ENCODE measurements at regions not wholly inside any gene's neighbourhood (a gene's known extent, or its start where the extent isn't known, plus 50 kb on each side); places are given as distances from the start of the nearest gene placed in this dataset.
A peak's percentile ranks its signal among the peaks of the same experiment; 100 is the strongest.

DNA sequence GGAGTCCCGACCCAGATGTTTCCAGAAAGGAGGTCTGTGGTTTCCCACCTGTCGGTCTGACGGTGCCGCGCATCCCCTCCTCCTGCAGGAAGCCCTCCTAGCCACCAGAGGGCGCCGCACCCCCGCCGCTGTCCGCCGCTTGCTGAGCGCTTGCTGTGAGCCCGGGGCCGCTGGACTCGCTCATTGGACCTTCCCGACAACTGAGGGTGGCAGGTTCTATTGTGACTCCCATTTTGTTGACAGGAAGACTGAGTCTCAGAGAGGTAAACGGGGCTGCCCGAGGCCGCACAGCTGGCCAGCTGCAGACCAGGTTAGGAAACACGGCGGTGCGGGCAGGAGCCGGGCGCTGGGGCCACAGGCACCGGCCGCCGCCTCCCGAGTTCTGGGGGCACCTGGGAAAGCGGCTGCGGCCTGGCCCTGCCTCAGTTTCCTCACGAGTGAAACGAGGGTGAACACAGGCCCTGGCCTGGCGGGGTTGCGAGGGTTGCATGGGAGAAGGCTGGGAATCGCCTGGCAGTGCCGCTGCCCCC lies 191.1 kb upstream of the CIBAR2 start:
- ATAC-seq (peak; percentile 62), DNase-seq (peak in 1 of 2 donors; percentile 66)
- intact Hi-C loops (cut with DNase I, micrococcal nuclease): no loop called here

DNA sequence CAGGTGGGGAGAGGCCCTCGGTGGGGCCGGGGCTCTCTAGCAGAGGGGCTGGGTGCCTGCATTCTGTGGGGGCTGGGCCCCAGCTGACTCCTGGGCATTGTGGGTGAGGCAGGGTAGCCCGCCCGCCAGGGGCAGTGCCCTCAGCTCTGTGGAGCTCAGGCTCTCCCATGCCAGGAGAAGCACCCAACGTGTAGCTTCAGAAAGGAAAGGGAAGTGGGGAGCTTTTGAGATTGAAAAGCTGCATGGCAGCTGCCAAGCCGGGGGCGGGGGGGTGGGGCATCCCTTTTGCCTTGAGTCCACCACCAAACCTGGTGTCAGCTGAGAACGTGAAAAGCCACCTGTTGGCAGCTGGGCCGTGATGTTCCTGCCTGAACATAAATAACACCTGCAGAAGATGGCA lies 192.1 kb upstream of the CIBAR2 start:
- ATAC-seq: no peak
- no peak for DNase-seq
- intact Hi-C loops (cut with DNase I, micrococcal nuclease): no loop called here

DNA sequence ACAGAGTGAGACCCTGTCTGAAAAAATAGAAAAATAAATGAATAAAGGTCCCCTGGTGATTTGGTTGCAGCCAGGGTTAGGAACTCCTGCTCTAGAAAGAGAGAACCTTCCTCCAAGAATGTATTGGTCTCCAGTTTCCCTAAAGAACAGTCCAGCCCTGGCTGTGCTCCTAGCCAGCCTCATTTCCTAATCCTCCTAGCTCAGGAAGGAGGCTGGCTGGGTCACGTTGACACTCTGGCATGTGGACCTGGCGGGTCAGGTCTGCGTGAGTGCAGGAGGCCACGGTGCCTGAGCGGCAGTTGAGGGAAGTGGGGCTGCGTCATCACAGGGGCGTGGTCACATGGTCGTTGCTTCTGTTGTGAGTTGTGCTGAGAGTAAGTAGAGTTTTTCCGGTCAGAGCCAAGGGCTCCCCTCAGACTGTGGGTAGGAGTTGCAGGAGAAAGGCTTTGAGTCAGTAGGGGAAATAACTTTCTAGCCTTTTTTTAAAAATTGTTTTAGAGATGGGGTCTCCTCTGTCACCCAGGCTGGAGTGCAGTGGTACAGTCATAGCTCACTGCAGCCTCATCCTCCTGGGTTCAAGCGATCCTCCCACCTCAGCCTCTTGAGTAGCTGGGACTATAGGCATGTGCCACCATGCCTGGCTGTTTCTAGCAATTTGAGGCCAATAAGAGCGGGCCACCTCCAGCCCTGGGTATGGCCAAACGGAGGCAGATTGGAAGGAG lies 194.0 kb upstream of the CIBAR2 start:
- intact Hi-C loops (cut with DNase I, micrococcal nuclease): no loop called here
- DNase-seq (peak; percentile 90), ATAC-seq (peak; percentile 86)

DNA sequence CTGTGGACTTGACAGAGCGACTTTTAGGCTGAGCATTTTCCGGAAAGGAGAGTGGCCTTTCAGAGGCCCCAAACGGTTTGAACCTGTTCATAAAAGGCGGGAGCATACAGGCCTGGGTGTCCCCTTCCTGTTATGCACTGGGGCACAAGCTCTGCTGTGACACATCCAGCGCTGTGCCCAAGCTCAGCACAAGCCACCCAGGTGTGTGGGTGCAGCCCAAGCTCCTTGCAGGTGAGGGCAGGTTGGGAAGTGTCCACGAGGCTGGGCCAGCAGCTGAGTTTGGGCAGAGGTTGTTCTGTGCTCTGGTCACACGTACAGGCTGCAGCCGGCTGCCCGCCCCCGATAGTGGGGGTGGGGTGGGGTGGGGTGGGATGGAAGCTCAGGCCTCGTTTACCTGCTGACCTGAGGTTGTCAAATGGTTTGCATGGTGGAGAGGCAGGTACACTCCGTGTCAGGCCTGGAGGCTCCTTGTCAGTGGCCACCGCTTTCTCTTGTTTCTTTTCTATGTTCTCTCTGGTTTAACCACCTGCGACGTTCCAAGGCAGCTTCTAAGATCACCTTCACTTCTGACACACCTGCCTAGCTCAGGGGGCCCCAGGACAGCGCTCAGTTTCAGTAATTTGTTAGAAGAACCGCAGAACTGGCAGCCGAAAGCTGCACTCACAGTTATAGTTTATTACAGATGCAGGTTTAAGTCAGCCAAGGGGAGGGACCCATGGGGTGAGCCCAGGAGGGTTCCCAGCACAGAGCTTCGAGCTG lies 194.7 kb upstream of the CIBAR2 start:
- DNase-seq: no peak
- intact Hi-C loops (cut with DNase I, micrococcal nuclease): no loop called here
- ATAC-seq: no peak

DNA sequence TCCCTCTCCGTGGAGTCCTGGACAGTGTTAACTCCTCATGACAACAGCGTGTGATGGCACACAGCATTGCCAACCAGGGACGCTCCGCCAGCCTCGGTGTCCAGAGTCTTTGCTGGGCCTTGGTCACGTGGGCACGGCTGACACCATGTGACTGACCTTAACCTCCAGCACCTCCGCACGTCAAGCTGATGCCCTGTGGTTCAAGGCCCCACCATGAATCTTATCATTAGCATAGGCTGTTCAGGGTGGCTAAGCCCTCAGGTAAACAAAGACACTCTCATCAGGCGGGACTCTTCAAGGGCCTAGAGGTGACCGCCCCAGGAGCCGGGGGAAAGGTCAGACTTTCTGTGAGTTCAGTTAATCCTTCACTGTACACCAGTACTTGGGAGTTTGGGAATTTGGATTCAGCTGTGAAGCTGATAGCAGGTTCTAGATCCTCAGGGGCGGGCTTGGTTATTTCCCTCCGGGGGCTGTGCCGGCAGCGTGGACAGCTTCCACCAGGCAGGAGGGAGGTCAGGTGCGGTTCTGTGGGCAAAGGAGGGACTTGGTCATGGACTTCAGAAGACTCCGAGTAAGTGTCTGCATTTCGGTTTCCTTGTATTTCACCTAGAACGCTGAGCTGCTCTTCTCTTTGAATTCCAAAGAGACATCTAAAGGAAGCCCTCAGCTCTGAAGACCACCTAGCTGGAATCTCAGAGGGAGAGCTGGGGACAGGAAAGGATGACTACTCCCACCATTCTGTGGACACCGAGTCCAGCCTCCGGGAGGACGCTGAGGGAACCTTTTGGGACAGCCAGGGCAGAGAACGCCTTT lies 195.5 kb upstream of the CIBAR2 start:
- DNase-seq: no peak
- no peak for ATAC-seq
- intact Hi-C loops (cut with DNase I, micrococcal nuclease): no loop called here

DNA sequence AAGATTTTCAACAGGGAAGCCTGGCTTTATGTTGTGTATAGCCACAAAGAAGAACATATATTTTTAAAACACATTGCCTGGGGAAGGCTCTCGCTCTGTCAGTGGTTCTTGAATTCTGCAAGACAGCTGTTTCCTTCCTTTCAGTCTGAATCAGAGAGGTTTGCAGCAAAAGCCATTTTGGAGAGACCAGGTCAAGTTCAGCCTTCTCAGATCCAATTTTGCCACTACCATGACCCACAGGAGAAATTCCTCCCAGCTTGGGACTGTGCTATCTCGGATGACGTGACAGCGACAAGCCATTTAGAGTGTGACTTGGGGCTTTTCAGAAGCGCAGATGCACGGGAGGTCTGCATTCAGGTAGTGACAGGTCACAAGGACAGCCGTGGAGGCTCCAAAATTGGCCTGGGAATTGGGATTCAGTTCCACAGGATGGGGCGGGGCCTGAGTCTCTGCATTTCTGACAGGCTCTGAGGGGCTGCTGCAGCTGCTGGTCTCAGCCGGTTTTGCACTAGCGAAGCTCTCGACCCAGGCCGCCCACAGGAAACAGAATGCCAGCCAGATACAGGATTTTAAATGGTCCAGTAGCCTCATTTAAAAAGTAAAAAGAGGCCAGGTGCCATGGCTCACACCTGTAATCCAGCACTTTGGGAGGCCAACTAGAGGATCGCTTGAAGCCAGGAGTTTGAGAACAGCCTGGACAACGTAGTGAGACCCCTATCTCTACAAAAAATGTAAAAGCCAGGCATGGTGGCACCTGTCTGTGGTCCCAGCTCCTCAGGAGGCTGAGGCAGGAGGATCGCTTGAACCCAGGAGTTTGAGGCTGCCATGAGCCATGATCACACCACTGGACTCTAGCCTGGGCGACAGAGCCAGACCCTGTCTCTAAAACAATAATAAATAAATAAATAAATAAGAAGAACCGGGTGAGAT lies 196.6 kb upstream of the CIBAR2 start:
- no peak for ATAC-seq
- intact Hi-C loops (cut with DNase I, micrococcal nuclease): no loop called here
- no peak for DNase-seq

DNA sequence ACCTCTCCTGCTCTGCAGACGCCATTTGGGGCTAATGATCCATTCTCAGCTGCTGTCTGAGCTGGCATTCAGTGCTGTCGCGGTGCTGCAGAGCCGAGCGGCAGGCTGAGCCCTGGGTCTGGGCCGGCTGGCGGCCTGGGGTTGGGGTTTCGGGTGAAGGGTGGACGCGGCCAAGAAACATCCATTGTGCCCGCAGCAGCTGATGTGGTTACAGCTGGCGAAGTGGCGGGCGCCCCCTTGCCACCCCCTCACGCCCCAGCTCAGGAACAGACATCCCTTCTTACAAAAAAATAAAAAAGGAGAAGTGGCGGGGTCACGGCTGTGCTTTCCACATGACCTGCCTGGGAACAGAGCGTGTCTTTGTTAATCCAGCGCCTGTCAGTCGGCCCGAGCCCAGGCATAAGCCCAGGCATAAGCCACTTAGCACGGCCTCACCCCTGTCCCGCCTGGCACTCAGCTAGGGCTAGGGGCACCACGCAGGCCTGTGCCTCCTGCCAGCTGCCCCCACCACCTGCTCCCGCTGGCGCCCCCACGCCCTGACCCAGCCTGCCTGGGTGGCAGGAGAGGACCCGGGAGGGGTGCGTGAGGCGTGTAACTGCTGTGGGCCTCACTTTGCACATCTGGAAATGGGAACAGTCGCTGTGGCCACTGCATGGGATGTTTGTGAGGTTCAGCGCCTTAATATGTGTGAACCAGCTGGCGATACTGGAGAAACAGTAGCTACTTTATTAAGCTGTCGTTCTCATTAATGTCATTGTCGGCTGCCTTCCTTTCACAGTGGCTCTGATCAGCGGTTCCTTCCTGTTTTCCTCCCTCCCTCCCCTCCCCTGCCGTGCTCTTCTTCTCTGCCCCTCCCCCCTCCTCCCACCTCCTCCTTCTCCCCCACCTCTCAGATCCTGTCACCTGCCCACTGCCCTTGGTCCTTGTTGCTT lies 197.7 kb upstream of the CIBAR2 start:
- no peak for ATAC-seq
- peak in 1 of 2 donors; percentile 53 for DNase-seq

DNA sequence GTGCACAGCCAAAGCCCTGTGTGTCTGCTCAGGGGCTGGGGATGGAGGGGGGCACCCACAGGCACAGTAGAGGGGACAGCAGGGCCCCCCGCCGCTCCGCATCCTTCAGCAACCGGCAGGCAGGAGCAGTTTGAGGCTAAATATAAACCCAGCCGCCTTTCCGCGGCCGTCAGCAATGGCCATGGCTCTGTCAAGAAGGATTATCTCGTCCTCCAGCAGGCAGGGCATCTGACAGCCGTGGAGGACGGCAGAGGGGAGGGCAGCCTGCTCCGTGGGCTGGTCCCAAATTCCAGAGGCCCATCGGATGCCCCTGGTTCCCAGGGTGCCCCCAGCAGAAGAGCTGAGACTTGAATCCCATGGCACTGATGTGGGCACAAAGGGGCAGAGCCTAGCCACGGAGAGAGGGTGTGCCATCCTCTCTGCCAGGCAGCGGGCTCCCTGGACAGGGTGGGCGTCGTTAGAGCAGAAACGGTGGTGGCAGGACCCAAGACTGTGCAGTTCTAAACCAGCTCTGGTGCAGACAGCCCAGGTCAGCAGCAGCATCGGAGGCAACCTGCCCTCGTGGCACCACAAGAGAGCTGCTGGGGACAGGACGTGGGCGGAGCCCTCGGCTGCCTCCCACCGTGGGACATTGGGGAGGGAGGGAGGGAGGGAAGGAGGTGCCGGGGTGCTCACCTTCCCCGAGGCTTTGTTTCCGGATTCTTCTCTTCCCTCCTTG lies 198.8 kb upstream of the CIBAR2 start:
- no peak for DNase-seq
- intact Hi-C loops (cut with DNase I, micrococcal nuclease): no loop called here

More for the DNA sequence above, 197.7 kb upstream of the CIBAR2 start:
- intact Hi-C loops (cut with DNase I, micrococcal nuclease): no loop called here

DNA sequence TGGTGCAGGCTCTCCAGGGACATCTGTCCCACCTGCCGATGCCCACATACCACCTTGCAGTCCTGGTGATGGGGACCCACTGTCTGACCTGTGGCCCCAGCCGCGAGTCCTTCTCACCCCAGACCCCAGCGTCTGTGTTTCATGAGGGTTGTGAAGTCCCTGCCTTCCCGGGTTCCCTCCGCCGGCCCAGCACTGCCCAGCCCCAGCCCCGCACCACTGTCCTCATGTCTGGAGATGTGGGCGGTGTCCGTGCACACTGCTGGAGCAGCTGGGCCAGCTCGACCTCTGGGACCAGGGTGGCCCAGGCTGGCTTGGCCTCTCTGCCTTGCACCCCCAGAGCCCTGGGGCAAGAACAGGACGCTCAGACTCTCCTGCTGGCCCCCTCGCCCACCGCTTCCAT lies 199.5 kb upstream of the CIBAR2 start:
- no peak for ATAC-seq
- no peak for DNase-seq
- intact Hi-C loops (cut with DNase I, micrococcal nuclease): no loop called here

More for the DNA sequence above, 198.8 kb upstream of the CIBAR2 start:
- no peak for ATAC-seq

DNA sequence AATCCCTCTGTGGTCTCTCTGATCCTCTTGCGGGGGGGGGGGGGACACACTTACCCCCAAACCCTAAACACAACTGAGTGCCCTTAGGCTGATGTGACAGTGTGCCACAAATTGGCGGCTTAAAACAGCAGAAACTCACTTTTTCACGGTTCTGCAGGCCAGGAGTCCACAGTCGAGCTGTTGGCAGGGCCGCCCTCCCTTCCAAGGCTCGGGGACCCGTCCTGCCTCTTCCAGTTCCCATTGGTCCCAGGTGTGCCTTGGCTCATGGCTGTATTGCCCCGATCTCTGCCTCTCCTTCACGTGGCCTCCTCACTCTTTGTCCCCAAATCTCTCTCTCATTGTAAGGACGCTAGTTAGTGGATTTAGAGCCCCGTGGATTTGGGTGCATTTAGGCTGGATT lies 199.9 kb upstream of the CIBAR2 start:
- DNase-seq (no peak), ATAC-seq (no peak)
- intact Hi-C loops (cut with DNase I, micrococcal nuclease): no loop called here

DNA sequence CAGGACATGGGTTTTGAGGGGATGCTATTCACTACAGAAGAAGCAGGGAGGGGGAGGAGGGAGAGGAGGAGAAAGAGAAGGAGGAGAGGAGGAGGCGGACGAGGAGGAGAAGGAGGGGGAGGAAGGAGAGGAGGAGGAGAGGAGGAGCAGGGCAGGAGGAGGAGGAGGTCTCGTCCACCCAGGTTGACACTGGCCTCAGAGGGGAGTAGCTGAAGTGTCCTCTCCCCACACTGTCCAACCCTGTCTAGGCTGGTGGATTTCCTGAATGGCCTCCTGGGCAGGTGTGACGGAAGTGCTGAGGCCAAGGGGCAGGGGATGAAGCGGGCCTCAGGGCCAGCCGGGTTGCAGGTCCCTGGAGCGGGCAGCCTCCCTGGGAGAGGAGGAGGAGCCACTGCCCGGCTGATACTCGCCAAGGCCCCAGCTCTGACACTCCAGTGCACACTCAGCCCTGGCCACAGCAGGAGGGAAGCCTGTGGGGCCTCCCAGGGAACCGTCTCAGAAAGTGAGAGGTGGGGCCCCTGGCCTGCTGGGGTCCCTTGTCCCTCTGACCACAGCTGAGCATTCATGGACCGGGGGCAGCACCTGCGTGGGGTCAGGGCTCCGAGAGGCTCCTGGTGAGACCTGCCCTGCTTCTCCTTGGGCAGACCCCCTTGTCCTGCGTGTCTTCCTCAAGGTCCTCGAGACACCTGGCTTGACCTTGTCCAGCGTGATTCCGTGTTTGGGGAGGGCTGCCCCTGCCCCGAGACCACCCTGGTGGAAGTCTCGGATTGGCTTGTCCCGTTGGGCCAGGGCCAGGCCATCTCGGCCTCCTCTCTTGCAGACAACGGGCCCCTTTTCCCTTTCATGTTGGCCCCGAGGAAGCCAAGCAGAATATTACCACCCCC lies 200.6 kb upstream of the CIBAR2 start:
- intact Hi-C loops (cut with DNase I, micrococcal nuclease): no loop called here
- DNase-seq: no peak
- no peak for ATAC-seq

DNA sequence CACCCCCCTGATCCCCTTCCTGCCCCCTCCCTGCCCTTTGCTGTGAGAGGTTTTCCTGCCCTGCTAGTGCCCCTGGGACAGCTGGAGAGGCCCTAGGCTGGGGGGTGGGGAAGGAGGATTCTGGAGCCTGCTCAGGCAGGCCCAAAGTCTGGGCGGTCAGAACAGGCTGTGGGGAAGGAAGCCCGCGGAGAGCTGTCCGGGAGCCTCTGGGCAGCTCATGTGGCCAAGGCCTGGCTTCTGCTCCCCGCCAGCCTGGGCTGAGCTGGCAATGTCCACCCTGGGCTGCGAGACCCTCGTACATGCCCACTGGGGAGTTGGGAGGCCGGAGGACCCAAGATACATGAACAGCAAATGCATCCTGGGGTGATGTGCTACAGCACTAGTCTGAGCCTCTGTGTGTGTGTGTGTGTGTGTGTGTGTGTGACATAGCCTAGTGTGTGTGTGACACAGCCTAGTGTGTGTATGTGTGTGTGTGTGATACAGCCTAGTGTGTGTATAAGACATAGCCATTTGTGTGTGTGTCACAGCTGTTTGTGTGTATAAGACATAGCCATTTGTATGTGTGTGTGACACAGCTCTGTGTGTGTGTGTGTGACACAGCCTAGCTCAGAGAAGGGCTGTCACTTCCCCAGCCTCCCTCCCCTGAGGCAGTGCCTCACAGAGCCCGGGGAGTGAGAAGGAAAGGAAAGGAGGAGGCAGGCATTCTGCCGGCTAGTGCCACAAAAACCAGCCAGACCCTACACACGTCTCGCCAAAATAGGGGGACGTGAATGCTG lies 201.4 kb upstream of the CIBAR2 start:
- DNase-seq: no peak
- intact Hi-C loops (cut with DNase I, micrococcal nuclease): no loop called here
- no peak for ATAC-seq

DNA sequence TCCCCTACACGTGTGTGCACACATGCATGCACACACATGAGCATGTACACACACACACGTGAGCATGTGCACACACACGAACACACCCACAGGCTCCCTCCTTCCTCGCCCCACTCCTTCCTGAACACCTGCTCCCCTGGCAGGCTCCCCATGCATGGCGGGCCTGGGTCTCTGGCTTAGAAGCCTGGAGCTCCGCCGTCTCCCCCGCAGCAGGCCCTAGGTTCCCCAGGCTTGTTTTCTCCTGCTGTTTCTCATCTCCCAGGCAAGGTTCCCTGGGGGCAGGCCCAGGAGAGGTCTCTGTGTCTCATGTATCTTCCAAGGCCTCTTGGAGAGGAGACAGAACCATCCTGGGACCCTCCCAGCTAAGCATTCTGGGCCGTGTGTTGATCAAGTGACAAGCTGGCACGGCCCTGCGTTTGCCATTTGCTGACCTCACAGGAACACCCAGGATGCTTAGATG lies 202.3 kb upstream of the CIBAR2 start:
- intact Hi-C loops (cut with DNase I, micrococcal nuclease): no loop called here
- DNase-seq (no peak), ATAC-seq (no peak)

DNA sequence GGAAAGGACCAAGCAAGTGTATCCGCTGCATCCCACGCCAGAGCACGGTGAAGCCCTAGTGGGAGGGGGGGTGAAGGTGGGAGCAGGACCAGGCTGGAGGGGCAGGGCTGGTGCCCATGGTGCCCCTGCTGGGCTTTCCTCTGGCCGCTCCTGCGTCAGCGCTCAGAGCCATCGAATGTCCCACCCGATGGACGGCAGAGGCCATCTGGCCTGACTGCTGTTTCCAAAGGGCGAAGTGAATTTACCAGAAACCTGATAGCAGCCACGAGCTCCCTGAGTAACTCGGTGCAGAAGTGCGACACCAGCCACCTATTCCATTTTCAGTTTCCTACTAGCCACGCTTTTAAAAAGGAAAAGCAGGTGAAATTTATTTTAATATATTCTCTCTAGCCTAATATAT lies 203.6 kb upstream of the CIBAR2 start:
- no peak for ATAC-seq
- DNase-seq: no peak
- intact Hi-C loops (cut with DNase I, micrococcal nuclease): no loop called here

DNA sequence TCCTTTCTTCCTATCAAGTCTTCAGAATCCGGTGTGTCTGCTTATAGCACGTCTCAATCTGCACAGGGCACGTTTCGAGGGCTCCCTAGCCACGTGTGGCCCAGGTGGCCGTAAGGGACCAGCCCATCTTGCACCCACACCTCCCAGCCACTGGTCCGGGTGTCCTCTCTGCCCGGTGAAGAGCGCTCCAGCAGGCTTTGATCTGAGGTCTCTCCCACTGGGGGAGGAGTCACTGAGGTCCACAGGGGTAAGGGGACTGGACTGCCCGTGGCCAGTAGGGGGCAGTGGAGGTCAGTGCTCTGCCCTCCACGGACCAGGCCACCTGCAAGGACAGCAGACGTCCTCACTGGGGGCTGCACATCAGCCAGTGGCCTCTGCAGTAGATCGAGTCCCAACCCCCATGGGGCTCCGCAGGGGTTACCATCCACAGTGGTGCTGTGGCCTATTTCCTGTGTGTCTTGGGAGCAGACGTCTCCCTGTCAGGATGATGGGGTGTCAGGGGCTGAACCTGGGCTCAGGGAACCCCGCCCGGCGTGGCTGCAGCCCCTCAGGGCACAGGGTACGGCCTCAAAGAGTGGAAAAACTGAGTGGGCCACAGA lies 204.1 kb upstream of the CIBAR2 start:
- ATAC-seq: peak; percentile 93
- intact Hi-C loops (cut with DNase I, micrococcal nuclease): no loop called here
- peak; percentile 62 to 73 for DNase-seq

Measured in left colon (tissue), 2 donors.